Right lobe of liver (tissue), 4 donors: ENCODE measurements at regions not wholly inside any gene's neighbourhood (a gene's known extent, or its start where the extent isn't known, plus 50 kb on each side); places are given as distances from the start of the nearest gene placed in this dataset.

ENCODE experiments used
- POLR2A ChIP-seq: fragments of 450-650 bp; IDR thresholded peaks from one replicate; pipeline ENCODE4 v1.6.1; 2017; ENCODE audit warnings: antibody characterized with exemption, mild to moderate bottlenecking
- TF ChIP-seq, protein P1 (sequence below), 4 donors: fragments of 200-600 bp in 3 of 4; fragments of 450-650 bp in 1 of 4; IDR thresholded peaks; one replicate each; pipeline versions ENCODE4 v1.5.1 to v1.8.0; 2016 to 2022; ENCODE audit warnings: antibody characterized with exemption in 4 of 4, mild to moderate bottlenecking in 2 of 4
- donor health status: DM: no; HTN: no; CAD: no.
- donor health status: DM: no; HTN: no; CAD: no.
- donor health status: DM: no; HTN: yes; CAD: no.

DNA sequence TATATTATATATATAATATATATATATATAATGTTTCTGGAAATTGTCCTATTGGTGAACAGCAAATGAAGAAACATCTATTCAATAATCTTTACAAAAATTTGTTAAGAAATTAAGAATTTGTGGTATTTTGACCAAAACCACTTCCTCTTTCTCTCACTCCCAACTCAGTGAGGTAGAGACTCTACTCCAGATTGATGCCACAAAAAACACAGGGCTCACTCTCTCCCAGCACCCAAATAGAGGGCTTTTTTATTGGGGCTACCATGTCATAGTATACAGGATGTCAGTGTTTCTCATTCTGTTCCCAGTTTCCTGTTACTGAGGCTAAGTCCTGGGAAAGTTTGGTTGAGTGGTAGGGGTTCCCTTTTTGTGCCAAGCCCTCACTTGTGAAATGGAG is 1155.4 kb downstream of the BCL11A start:
- TF ChIP-seq, protein P1, sequence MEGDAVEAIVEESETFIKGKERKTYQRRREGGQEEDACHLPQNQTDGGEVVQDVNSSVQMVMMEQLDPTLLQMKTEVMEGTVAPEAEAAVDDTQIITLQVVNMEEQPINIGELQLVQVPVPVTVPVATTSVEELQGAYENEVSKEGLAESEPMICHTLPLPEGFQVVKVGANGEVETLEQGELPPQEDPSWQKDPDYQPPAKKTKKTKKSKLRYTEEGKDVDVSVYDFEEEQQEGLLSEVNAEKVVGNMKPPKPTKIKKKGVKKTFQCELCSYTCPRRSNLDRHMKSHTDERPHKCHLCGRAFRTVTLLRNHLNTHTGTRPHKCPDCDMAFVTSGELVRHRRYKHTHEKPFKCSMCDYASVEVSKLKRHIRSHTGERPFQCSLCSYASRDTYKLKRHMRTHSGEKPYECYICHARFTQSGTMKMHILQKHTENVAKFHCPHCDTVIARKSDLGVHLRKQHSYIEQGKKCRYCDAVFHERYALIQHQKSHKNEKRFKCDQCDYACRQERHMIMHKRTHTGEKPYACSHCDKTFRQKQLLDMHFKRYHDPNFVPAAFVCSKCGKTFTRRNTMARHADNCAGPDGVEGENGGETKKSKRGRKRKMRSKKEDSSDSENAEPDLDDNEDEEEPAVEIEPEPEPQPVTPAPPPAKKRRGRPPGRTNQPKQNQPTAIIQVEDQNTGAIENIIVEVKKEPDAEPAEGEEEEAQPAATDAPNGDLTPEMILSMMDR (IDR thresholded peaks at IDR 0.05) = no peak
- no peak for TF ChIP-seq POLR2A
